ENCODE measurements at regions not wholly inside any gene's neighbourhood (a gene's known extent, or its start where the extent isn't known, plus 50 kb on each side); places are given as distances from the start of the nearest gene placed in this dataset.

GRCh38 chr10:130497056-130498010 is 361.1 kb downstream of the GLRX3 start:
- Mint-ChIP-seq H3K27ac (no peak overlapping the region), H3K36me3 (ENCODE audit: low read depth) (no peaks in the 10 kb centered on the region), H3K27me3 (no peaks in the 10 kb centered on the region), H3K4me1 (no peaks in the 10 kb centered on the region), H3K9me3 (no peaks in the 10 kb centered on the region), H3K4me3 (no peak overlapping the region)
- ATAC-seq = no peak
- no peak for DNase-seq

- H3K27ac Mint-ChIP-seq = no peak overlapping the region
- H3K4me1 Mint-ChIP-seq = no peaks in the 10 kb centered on the region
- H3K36me3 Mint-ChIP-seq (ENCODE audit: low read depth) = no peaks in the 10 kb centered on the region
Observed at GRCh38 chr10:130498042-130498441, 361.9 kb downstream of the GLRX3 start.

GRCh38 chr10:130498934-130499333 is 362.7 kb downstream of the GLRX3 start:
- peaks cover 4% of the 10 kb centered on the region for H3K9me3 Mint-ChIP-seq
- no peaks in the 10 kb centered on the region for H3K36me3 Mint-ChIP-seq (ENCODE audit: low read depth)
- ATAC-seq = no peak
- no peak for DNase-seq
- no peak overlapping the region for H3K27ac Mint-ChIP-seq
- no peak overlapping the region for H3K4me3 Mint-ChIP-seq
- H3K4me1 Mint-ChIP-seq = no peaks in the 10 kb centered on the region
- no peaks in the 10 kb centered on the region for H3K27me3 Mint-ChIP-seq

More at GRCh38 chr10:130498042-130498441, 361.9 kb downstream of the GLRX3 start:
- Mint-ChIP-seq H3K27me3 (no peaks in the 10 kb centered on the region), H3K4me3 (no peak overlapping the region), H3K9me3 (no peaks in the 10 kb centered on the region)
- ATAC-seq (no peak), DNase-seq (no peak)

GRCh38 chr10:130499541-130499940 is 363.4 kb downstream of the GLRX3 start:
- Mint-ChIP-seq H3K27ac (no peak overlapping the region), H3K36me3 (ENCODE audit: low read depth) (no peaks in the 10 kb centered on the region), H3K4me3 (no peak overlapping the region), H3K4me1 (no peaks in the 10 kb centered on the region), H3K27me3 (no peaks in the 10 kb centered on the region), H3K9me3 (peaks cover 10% of the 10 kb centered on the region)
- ATAC-seq (no peak), DNase-seq (no peak)

- H3K9me3 Mint-ChIP-seq = peaks cover 14% of the 10 kb centered on the region
- no peak overlapping the region for H3K27ac Mint-ChIP-seq
- no peak overlapping the region for H3K4me3 Mint-ChIP-seq
- DNase-seq (no peak), ATAC-seq (no peak)
- no peaks in the 10 kb centered on the region for H3K36me3 Mint-ChIP-seq (ENCODE audit: low read depth)
- H3K4me1 Mint-ChIP-seq = no peaks in the 10 kb centered on the region
- no peaks in the 10 kb centered on the region for H3K27me3 Mint-ChIP-seq
Observed at GRCh38 chr10:130500261-130501000, 364.2 kb downstream of the GLRX3 start.

DNA sequence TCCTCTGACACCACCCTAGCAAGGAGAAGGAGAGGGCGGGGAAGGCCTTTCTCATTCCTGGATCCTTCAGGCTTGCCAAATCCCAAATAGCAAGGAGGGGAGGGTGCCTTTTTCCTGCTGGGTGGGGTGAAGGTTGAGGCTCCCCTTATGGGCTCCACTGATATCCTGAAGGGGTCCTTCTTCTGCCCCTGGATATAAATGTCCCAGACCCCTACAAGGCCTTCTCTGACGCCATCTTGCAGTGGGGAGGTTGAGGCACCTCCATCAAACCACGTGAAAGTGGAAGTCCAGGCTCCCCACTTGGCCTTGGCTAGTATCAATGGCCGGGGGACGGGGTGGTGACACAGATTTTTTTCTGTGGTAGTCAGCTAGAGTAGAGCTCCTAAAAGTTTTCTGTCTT is 371.3 kb downstream of the GLRX3 start:
- Mint-ChIP-seq H3K27me3 (no peaks in the 10 kb centered on the region), H3K36me3 (ENCODE audit: low read depth) (no peaks in the 10 kb centered on the region), H3K27ac (no peak overlapping the region), H3K9me3 (peaks cover 14% of the 10 kb centered on the region), H3K4me1 (no peaks in the 10 kb centered on the region), H3K4me3 (no peak overlapping the region)
- DNase-seq = no peak
- ATAC-seq = no peak

GRCh38 chr10:130509881-130510689 is 373.9 kb downstream of the GLRX3 start:
- Mint-ChIP-seq H3K9me3 (no peaks in the 10 kb centered on the region), H3K36me3 (ENCODE audit: low read depth) (no peaks in the 10 kb centered on the region), H3K27ac (no peak overlapping the region), H3K4me3 (no peak overlapping the region), H3K4me1 (no peaks in the 10 kb centered on the region), H3K27me3 (no peaks in the 10 kb centered on the region)
- DNase-seq = no peak
- ATAC-seq = no peak

GRCh38 chr10:130510755-130511154 is 374.6 kb downstream of the GLRX3 start:
- H3K27me3 Mint-ChIP-seq = no peaks in the 10 kb centered on the region
- ATAC-seq = no peak

GRCh38 chr10:130511766-130512165 is 375.6 kb downstream of the GLRX3 start:
- Mint-ChIP-seq H3K9me3 (no peaks in the 10 kb centered on the region), H3K36me3 (ENCODE audit: low read depth) (no peaks in the 10 kb centered on the region), H3K4me3 (no peak overlapping the region), H3K4me1 (no peaks in the 10 kb centered on the region), H3K27ac (no peak overlapping the region), H3K27me3 (no peaks in the 10 kb centered on the region)
- no peak for ATAC-seq
- no peak for DNase-seq

More at GRCh38 chr10:130510755-130511154, 374.6 kb downstream of the GLRX3 start:
- no peak for DNase-seq
- Mint-ChIP-seq H3K9me3 (no peaks in the 10 kb centered on the region), H3K4me1 (no peaks in the 10 kb centered on the region), H3K4me3 (no peak overlapping the region), H3K36me3 (ENCODE audit: low read depth) (no peaks in the 10 kb centered on the region), H3K27ac (no peak overlapping the region)

GRCh38 chr10:130512936-130513335 is 376.7 kb downstream of the GLRX3 start:
- Mint-ChIP-seq H3K27me3 (no peaks in the 10 kb centered on the region), H3K4me3 (no peak overlapping the region), H3K9me3 (no peaks in the 10 kb centered on the region), H3K27ac (no peak overlapping the region), H3K4me1 (no peaks in the 10 kb centered on the region), H3K36me3 (ENCODE audit: low read depth) (no peaks in the 10 kb centered on the region)
- ATAC-seq (no peak), DNase-seq (no peak)

GRCh38 chr10:130513686-130514476 is 377.7 kb downstream of the GLRX3 start:
- DNase-seq (no peak), ATAC-seq (no peak)
- H3K4me1 Mint-ChIP-seq = no peaks in the 10 kb centered on the region
- no peak overlapping the region for H3K27ac Mint-ChIP-seq
- no peaks in the 10 kb centered on the region for H3K36me3 Mint-ChIP-seq (ENCODE audit: low read depth)
- H3K9me3 Mint-ChIP-seq = no peaks in the 10 kb centered on the region
- H3K4me3 Mint-ChIP-seq = no peak overlapping the region
- no peaks in the 10 kb centered on the region for H3K27me3 Mint-ChIP-seq

DNA sequence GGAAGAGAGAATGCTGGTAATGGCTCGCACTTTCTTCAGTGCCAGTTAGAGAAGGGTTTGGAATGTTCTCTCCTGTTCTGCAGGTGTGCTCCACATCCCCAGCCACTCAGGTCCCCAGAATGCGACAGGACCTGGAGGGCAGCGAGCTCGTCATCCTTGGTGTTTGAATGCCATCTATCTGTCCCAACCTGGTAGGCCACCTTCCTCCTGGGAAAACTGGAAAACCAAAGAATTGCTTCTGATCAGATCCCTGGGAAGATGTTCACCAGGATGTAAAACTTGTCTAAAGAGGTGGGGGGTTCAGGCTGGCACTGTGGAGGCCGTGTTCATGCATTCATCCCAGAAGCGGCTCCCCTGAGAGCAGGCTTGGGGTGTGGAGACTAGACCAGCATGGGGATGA is 379.5 kb downstream of the GLRX3 start:
- Mint-ChIP-seq H3K36me3 (ENCODE audit: low read depth) (no peaks in the 10 kb centered on the region), H3K27ac (no peak overlapping the region), H3K27me3 (no peaks in the 10 kb centered on the region), H3K4me1 (no peaks in the 10 kb centered on the region), H3K9me3 (peaks cover 6% of the 10 kb centered on the region), H3K4me3 (no peak overlapping the region)
- DNase-seq = no peak
- no peak for ATAC-seq

DNA sequence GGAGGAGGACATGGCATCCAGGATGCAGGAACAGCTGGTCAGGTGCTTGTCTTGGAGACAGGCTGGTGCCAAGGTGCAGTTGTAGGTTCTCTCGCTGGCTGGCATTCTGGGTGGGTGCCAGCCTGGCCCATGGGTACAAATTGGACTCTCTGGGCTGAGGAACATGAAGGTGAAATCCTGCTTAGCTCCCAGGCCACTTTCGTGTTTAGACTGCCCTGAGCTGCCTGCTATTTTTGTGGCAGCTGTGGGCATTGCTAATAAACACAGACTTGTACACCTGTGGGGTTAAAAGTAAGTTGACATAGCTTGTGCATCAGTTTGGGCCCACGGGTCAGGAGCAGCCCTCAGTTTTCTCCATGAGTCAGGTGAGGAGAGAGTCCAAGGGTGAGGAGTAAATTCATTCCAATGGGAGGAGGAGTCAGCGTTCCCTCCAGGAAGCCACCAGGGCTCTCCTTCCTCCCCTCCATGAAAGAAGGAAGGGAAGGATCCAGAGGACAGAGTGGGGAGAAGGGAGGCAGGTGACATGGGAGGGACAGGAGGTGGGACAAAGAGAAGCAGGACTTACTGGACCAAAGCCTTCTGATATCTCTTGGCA is 380.0 kb downstream of the GLRX3 start:
- no peak overlapping the region for H3K4me3 Mint-ChIP-seq
- no peaks in the 10 kb centered on the region for H3K36me3 Mint-ChIP-seq (ENCODE audit: low read depth)
- no peaks in the 10 kb centered on the region for H3K27me3 Mint-ChIP-seq
- H3K27ac Mint-ChIP-seq = no peak overlapping the region
- peaks cover 6% of the 10 kb centered on the region for H3K9me3 Mint-ChIP-seq
- H3K4me1 Mint-ChIP-seq = no peaks in the 10 kb centered on the region
- no peak for ATAC-seq
- no peak for DNase-seq
